Transverse colon (tissue), 4 donors: ENCODE measurements at regions not wholly inside any gene's neighbourhood (a gene's known extent, or its start where the extent isn't known, plus 50 kb on each side); places are given as distances from the start of the nearest gene placed in this dataset.

ENCODE experiments used
- EP300 ChIP-seq: sonication (generic); formaldehyde crosslinking; IDR thresholded peaks from one replicate; pipeline ENCODE4 v1.6.1; 2017; ENCODE audit warnings: antibody characterized with exemption, low read depth
- POLR2A ChIP-seq: fragments of 450-650 bp; IDR thresholded peaks from one replicate; pipeline ENCODE4 v1.6.1; 2016; ENCODE audit warnings: antibody characterized with exemption, mild to moderate bottlenecking, moderate library complexity
- POLR2AphosphoS5 ChIP-seq, 3 donors: sonication (generic); formaldehyde crosslinking; IDR thresholded peaks; one replicate each; pipeline ENCODE4 v1.6.1; 2016; ENCODE audit warnings: antibody characterized with exemption in 3 of 3
- TF ChIP-seq, protein P1 (sequence below), 5 experiments: fragments of 200-600 bp in 3 of 5; fragments of 450-650 bp in 2 of 5; sonication (generic) in 3 of 5; IDR thresholded peaks; 1 replicate in 2 of 5; 2 replicates in 3 of 5; pipeline ENCODE4 v1.5.1; 2016 to 2017; ENCODE audit warnings: antibody characterized with exemption in 5 of 5, inconsistent platforms in 3 of 5, mild to moderate bottlenecking in 2 of 5, moderate library complexity in 1 of 5

DNA sequence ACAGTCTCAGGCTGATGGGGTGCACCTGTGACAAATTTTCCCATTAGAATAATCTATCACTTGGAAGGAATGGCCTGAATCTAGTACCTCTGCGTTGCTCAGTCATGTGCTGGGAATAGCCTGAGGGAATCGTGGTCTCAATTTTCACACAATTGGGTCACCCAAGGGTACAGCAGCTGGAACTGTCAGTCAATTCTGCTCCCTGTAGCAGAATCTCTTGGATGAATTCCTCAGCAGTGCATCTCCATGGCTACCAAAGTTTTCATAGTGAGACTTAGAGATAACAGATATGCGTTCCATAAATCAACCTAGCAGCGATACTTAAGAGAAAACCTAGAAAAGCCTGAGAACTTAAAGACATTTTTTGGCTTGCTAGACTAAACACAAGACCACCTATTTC is 288.7 kb upstream of the CTSO start:
- no peak for TF ChIP-seq POLR2A
- TF ChIP-seq, protein P1, sequence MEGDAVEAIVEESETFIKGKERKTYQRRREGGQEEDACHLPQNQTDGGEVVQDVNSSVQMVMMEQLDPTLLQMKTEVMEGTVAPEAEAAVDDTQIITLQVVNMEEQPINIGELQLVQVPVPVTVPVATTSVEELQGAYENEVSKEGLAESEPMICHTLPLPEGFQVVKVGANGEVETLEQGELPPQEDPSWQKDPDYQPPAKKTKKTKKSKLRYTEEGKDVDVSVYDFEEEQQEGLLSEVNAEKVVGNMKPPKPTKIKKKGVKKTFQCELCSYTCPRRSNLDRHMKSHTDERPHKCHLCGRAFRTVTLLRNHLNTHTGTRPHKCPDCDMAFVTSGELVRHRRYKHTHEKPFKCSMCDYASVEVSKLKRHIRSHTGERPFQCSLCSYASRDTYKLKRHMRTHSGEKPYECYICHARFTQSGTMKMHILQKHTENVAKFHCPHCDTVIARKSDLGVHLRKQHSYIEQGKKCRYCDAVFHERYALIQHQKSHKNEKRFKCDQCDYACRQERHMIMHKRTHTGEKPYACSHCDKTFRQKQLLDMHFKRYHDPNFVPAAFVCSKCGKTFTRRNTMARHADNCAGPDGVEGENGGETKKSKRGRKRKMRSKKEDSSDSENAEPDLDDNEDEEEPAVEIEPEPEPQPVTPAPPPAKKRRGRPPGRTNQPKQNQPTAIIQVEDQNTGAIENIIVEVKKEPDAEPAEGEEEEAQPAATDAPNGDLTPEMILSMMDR (IDR thresholded peaks at IDR 0.05), result no peak
- TF ChIP-seq EP300, result no peak
- no peak for TF ChIP-seq POLR2AphosphoS5 (IDR thresholded peaks at IDR 0.05)
